ENCODE measurements at regions not wholly inside any gene's neighbourhood (a gene's known extent, or its start where the extent isn't known, plus 50 kb on each side); places are given as distances from the start of the nearest gene placed in this dataset.
"Not testable (repeated sequence)": the region's sequence is repeated elsewhere in the genome, so short reads cannot be mapped to it uniquely, and the experiment has no call there.

DNA sequence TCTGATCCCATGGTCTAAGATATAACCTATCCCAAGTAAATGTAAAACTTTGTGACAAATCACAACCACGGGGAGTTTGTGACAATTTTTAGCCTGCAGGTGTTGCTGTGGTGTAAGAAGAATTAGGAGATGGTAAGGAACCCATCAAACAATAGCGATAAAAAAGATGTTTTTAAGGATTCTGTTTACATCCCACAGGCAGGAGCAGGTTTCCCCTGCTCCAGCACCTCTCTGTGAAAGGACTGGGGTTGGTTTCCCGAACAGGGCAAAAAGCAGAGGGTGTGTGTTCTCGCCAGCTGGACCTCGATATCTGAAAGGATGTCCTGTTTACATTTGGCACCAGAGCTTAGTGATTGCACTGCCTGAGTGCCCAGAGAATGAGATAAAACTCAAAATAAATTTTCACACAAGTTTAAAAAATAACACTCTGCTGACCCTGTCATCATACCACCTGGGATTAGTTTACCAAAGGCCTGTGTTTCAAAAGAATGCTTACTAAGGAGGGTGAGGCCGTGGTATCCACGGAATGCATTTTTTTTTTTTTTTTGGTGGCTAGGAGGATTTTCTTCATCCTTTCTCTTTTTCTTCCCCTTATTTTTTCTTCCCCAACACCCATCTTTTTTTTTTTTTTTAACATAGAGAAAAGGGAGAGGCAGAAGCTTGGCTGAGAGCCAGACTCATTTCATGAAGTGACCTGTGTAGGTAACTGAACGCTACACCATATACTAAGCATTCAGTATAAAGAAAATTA, 151.8 kb upstream of the DPH6 start:
- no peak for DNase-seq

GRCh38 chr15:35698331-35698730, 152.4 kb upstream of the DPH6 start:
- no peak for DNase-seq

GRCh38 chr15:35698966-35699575, 153.1 kb upstream of the DPH6 start:
- no peak for DNase-seq

GRCh38 chr15:35700091-35700593, 154.2 kb upstream of the DPH6 start:
- DNase-seq = not testable (repeated sequence)

GRCh38 chr15:35701402-35702046, 155.6 kb upstream of the DPH6 start:
- no peak for DNase-seq

- DNase-seq = no peak
These were observed 157.1 kb upstream of the DPH6 start for GRCh38 chr15:35702946-35703495.

- no peak for DNase-seq
These were observed 159.3 kb upstream of the DPH6 start for GRCh38 chr15:35705030-35705883.

DNA sequence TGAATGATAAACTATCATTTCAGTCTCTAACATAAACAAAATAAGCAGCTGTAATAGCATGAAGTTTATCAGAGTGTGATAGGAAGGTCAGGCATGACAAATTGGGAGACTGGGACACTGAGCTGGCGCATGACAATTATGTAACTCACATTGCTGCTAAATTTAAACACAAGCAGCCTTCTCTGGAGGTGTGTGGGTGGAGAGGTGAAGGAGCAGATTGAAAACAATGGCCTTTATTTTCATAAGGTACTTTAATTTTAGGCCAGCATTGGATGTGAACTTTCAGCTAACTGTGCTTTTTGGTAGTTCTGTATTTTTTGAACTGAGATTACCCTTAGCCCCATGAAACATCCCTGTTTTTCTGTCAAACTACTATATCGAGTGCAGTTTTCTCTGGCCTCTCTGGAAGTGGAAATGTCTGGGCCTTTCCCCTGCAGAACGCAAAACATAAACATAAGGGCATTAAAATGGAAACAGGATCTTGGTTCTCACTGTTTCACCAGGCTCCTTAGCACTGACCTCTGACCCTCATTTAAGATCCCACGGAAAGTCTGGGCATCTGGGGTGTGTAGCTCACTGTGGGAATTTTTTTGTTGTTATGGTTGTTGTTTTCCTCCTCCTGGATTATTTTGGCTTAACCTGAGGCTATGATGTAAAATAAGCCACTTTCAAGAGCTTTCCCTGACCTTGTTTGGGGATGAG, 160.1 kb upstream of the DPH6 start:
- DNase-seq = no peak

DNA sequence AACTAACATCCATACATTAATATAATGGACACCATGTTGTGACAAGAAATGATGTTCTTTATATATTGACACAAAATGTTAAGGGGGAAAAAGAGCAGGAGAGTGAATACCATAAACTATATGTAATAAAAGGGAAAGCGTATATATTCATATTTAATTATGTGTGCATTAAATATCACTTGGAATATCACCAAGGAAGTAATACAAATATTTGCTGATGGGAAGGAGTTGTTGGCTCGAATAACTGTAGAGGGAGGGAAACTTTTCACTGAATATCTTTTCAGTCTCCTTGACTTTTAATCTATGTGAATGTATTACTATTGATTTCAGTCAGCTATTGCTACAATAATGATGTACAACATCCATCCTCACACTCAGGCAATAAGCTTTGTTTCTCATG, 167.0 kb upstream of the DPH6 start:
- DNase-seq = no peak

GRCh38 chr15:35713733-35714132, 167.8 kb upstream of the DPH6 start:
- no peak for DNase-seq

- no peak for DNase-seq
These were observed 171.8 kb upstream of the DPH6 start for GRCh38 chr15:35717721-35718120.

DNA sequence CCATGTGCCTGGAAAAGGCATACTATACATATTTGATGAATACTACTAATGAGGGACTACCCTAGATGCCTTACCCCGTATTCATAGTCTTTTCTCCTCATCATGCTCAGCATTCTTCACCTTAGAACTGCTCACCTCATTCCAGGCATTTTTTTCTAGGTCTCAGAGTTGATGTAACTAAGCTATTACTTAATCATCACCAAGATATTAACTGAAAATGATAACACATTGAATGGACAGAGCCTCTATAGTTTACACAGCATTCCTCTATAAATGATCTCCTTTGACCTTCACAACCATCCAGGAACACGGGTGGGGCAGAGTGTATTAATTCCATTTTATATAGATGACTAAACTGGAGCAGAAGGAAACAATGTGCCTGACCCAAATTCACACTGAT, 174.1 kb upstream of the DPH6 start:
- no peak for DNase-seq

- no peak for DNase-seq
These were observed 175.0 kb upstream of the DPH6 start for GRCh38 chr15:35720984-35721383.

GRCh38 chr15:35721751-35722150, 175.8 kb upstream of the DPH6 start:
- no peak for DNase-seq

GRCh38 chr15:35722501-35722900, 176.5 kb upstream of the DPH6 start:
- DNase-seq = no peak

DNA sequence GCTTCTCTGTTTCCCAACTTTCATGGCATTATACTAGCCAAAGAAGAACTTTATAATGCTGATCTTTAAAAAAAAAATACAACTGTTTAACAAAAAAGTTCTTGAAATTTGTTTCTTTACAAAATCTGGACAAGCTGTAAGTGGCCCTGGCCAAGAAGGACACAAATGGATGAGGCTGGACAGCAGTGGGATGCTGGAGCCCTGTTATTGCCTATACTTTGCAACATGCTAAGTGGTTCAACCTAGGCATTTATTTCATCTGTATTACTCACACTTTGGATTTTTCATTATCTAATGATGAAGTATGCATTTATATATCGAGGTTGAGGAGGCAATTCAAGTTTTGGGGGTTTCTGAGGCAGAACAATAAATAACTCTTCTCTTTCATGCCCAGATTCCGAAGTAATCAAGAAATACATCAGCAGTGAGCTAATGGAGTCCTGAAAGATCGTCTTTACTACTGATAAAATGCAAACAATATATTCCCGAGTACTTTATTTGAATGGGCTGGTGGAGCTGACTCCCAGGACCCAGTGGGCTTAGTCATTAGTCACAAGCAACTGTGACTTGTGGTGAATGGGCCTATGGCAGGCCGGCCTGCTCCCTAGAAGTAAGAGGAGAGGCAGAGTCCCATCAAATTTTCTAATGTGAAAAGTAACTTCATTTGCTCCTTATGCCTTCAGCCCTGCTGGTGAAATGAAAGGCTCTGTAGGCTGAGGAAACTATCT, 177.3 kb upstream of the DPH6 start:
- no peak for DNase-seq

GRCh38 chr15:35723852-35724251, 177.9 kb upstream of the DPH6 start:
- DNase-seq = no peak

DNA sequence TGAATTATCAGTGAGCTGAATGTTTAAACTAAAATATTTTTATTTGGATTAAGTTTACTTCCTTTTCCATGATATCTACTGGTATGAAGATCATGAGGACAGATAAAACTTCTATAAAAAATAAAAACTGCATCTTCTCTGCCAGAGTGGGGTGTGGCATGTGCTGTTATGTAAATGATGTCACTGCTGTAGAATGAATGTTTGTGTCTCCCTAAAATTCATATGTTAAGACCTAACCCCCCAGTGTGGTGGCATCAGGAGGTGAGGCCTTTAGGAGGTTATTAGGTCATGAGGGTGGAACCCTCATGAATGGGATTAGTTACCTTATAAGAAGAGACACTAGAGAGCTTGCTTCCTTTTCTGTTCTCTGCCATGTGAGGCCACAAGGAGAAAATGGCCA, 178.7 kb upstream of the DPH6 start:
- DNase-seq = no peak

- DNase-seq = no peak
These were observed 179.4 kb upstream of the DPH6 start for GRCh38 chr15:35725353-35725752.

DNA sequence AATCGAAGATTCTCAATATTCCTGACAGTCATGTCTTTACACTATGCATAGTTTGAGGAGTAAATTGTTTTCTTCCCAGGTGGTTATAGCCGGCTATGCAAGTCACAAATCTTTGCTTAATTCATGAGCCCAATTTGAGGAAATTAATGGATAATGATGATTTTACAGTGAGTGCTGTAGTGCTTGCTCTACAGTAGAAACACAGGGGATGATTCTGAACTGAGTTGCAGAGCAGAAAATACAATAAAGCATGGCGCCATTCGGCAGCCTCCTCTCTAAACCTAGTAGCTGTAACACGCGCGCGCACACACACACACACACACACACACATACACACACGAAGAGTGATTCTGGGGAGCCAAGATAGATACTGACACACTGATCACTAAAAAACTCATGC, 181.7 kb upstream of the DPH6 start:
- DNase-seq = no peak

- no peak for DNase-seq
These were observed 182.4 kb upstream of the DPH6 start for GRCh38 chr15:35728219-35728940.

Measured in NCI-H1694 treated with DMSO at 0.1 percent for 48 hours (cell line).